Thymus (tissue), 11 donors: ENCODE measurements at regions not wholly inside any gene's neighbourhood (a gene's known extent, or its start where the extent isn't known, plus 50 kb on each side); places are given as distances from the start of the nearest gene placed in this dataset.
"Not testable (repeated sequence)": the region's sequence is repeated elsewhere in the genome, so short reads cannot be mapped to it uniquely, and the experiment has no call there.

Source experiments
- DNase-seq, 9 donors: peaks; one replicate each; pipeline ENCODE4 v3.0.0-alpha.2; 2013; ENCODE audit warnings: low spot score in 9 of 9, low read depth in 6 of 9, missing footprints in 1 of 9
- H3K27ac ChIP-seq, 2 donors: one replicate each; pipeline ENCODE4 v1.5.1; 2013; ENCODE audit warnings: control low read depth in 1 of 2, low read depth in 1 of 2, low read length in 1 of 2, mild to moderate bottlenecking in 1 of 2, moderate library complexity in 1 of 2
- H3K27me3 ChIP-seq, 2 donors: one replicate each; pipeline ENCODE4 v1.5.1; 2013; ENCODE audit warnings: low read length in 1 of 2; ENCODE audit not compliant: control insufficient read depth in 2 of 2, insufficient read depth in 1 of 2
- H3K36me3 ChIP-seq, 2 donors: one replicate each; pipeline ENCODE4 v1.5.1; 2013; ENCODE audit warnings: low read length in 1 of 2, mild to moderate bottlenecking in 1 of 2, moderate library complexity in 1 of 2; ENCODE audit not compliant: control insufficient read depth in 2 of 2, insufficient read depth in 2 of 2
- H3K4me1 ChIP-seq, 2 donors: one replicate each; pipeline ENCODE4 v1.5.1; 2013; ENCODE audit warnings: low read length in 2 of 2; ENCODE audit not compliant: control insufficient read depth in 2 of 2, insufficient read depth in 2 of 2
- H3K4me3 ChIP-seq, 2 donors: one replicate each; pipeline ENCODE4 v1.5.1; 2013; ENCODE audit warnings: low read length in 2 of 2, control low read depth in 1 of 2, mild to moderate bottlenecking in 1 of 2
- H3K9me3 ChIP-seq, 2 donors: one replicate each; pipeline ENCODE4 v1.5.1; 2013; ENCODE audit warnings: low read length in 1 of 2, mild to moderate bottlenecking in 1 of 2; ENCODE audit not compliant: control insufficient read depth in 2 of 2, insufficient read depth in 1 of 2
- WGBS: extraction: QIAGEN DNeasy Blood & Tissue Kit; methylation state at CpG from one replicate; pipeline ENCODE4 v1.1.7; 2013; 5-methylcytosine and 5-hydroxymethylcytosine counted together
- donor health status: healthy.

DNA sequence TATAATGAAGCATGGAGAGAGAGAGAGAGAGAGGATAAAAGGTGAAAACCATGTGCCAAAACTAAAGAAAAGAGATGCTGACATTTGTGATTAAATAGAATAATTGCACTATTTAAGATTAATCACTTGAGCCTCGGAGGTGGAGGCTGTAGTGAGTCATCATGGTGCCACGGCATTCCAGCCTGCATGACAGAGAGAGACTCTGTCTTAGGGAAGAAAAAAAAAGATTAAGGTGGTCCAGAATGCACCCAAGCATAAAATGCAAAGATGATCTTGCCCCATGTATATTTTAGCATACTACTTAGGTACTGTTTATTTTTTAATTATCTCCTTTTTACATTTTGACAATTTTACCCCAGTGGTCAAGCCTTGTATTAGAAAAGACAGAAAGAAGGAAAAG, 742.5 kb downstream of the SPATA31A1 start:
- H3K36me3 ChIP-seq, DNase-seq: not testable (repeated sequence)

GRCh38 chr9:40106003-40106782, 750.7 kb downstream of the SPATA31A1 start:
- WGBS, result 7% methylated on average over 58 of the region's 71 CpGs
- H3K4me1 ChIP-seq, H3K36me3 ChIP-seq, H3K27me3 ChIP-seq, H3K9me3 ChIP-seq: not testable (repeated sequence)
- H3K27ac ChIP-seq, result peak overlapping the region in 1 of 2 donors; percentile 55
- peak in 5 of 9 donors; percentile 0 to 66 (median 11) for DNase-seq
- H3K4me3 ChIP-seq, result peak overlapping the region; percentile 43 to 55

More for the DNA sequence above, 742.5 kb downstream of the SPATA31A1 start:
- H3K27ac ChIP-seq, H3K27me3 ChIP-seq, H3K4me1 ChIP-seq, H3K4me3 ChIP-seq, H3K9me3 ChIP-seq: not testable (repeated sequence)
- 88% methylated on average over 2 of the region's 2 CpGs for WGBS

DNA sequence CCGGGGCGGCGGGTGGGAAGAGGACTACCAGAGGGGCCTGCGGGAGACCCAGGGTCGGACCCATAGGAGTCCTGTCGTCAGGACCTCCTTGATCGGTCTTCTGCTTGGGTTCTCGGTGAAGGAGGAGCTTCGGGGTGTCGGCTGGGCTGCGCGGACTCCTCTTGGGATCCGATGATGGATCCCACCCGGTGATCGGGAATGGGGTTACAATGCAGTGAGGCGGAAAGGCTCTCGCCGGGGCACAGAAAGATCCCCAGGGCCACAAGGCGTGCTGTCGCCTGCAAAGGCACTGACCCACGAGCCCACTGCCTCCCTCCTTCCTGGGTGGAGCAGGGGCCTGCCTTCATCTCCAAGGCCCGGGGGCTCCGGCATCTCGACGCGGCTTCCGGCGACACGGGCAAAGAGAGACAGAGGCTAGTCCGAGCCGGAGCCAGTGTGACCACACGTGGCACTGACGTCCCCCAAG, 751.3 kb downstream of the SPATA31A1 start:
- not testable (repeated sequence) for DNase-seq, H3K27ac ChIP-seq, H3K36me3 ChIP-seq, H3K9me3 ChIP-seq, H3K27me3 ChIP-seq, H3K4me1 ChIP-seq
- peak overlapping the region in 1 of 2 donors; percentile 32 for H3K4me3 ChIP-seq
- 4% methylated on average over 9 of the region's 33 CpGs for WGBS

- H3K4me3 ChIP-seq, H3K27ac ChIP-seq: not testable (repeated sequence)
These were observed 751.8 kb downstream of the SPATA31A1 start for GRCh38 chr9:40107251-40107650.

GRCh38 chr9:40108465-40108864, 753.0 kb downstream of the SPATA31A1 start:
- 5% methylated on average over 7 of the region's 30 CpGs for WGBS
- H3K9me3 ChIP-seq, DNase-seq, H3K4me1 ChIP-seq, H3K4me3 ChIP-seq, H3K36me3 ChIP-seq, H3K27ac ChIP-seq, H3K27me3 ChIP-seq: not testable (repeated sequence)

More at GRCh38 chr9:40107251-40107650, 751.8 kb downstream of the SPATA31A1 start:
- not testable (repeated sequence) for H3K4me1 ChIP-seq, DNase-seq, H3K36me3 ChIP-seq, H3K9me3 ChIP-seq, H3K27me3 ChIP-seq
- 39% methylated on average over 8 of the region's 26 CpGs for WGBS

DNA sequence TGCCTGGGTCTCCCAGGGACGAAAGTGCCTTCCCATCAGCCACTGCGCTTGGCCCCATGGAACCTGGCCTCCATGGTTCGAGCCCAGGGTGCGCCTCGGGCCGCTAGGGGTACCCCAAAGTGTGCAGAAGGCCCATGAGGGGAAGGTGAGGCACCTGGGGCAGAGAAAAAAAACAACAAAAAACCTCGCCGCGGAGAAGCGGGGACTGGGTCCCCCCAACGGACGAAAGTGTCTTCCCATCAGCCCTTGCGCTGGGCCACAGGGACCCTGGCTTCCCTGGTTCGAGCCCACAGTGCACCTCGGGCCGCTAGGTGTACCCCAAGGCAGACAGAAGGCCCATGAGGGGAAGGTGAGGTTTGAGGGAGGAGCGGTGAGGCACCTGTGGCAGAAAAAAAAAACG, 755.3 kb downstream of the SPATA31A1 start:
- not testable (repeated sequence) for H3K4me1 ChIP-seq, H3K27ac ChIP-seq, DNase-seq, H3K36me3 ChIP-seq, H3K9me3 ChIP-seq, H3K4me3 ChIP-seq, H3K27me3 ChIP-seq
- WGBS, result 19% methylated on average over 10 of the region's 18 CpGs

DNA sequence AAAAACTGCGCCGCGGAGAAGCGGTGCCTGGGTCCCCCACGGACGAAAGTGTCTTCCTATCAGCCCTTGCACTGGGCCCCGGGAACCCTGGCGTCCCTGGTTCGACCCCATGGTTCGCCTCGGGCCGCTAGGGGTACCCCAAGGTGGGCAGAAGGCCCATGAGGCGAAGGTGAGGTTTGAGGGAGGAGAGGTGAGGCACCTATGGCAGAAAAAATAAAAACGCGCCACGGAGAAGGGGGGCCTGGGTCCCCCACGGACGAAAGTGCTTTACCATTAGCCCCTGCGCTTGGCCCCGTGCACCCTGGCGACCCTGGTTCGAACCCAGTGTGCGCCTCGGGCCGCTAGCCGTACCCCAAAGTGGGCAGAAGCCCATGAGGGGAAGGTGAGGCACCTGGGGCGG, 756.1 kb downstream of the SPATA31A1 start:
- WGBS, result 88% methylated on average over 14 of the region's 27 CpGs
- not testable (repeated sequence) for H3K27ac ChIP-seq, H3K27me3 ChIP-seq, DNase-seq, H3K4me1 ChIP-seq, H3K9me3 ChIP-seq, H3K36me3 ChIP-seq, H3K4me3 ChIP-seq

DNA sequence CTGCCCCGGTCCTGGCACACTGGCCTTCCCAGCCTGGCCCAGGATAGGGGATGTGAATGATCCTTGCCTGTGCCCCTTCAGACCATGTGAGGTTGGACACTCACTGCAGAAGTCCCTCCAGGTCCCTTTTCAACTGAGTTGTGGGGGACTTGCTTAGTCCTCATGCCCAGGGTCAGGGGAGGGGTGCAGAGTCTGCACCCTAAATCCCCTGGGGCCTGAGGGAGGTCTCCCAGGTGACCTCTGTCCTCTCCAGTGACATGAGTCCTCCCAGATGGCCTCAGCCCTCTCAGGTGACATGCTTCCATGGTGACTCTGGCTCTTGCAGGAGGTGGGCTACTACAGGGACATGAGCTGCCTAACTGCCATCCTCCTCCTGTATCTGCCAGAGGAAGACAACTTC, 775.1 kb downstream of the SPATA31A1 start:
- H3K27ac ChIP-seq, H3K4me3 ChIP-seq, DNase-seq, H3K9me3 ChIP-seq, H3K4me1 ChIP-seq, H3K27me3 ChIP-seq, H3K36me3 ChIP-seq: not testable (repeated sequence)
- no CpG with 5 or more reads among the region's 1 CpG for WGBS

DNA sequence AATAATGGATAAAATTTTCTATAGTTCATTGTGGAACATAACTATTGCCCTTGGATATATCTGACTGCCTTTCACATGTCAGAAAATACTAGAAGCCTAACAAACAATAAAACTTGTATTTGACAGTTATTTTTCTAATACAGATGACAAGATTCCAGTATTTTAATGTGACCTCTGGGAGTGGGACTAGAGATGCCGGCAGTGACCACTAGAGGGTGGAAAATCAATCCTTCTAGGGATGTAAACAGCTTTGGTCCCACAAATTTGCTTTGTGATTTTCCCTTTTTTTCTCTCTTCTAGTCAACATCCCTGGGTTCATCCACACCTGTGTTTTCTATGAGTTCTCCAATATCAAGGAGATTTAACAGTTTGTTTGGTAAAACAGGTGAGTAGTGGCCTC, 813.7 kb downstream of the SPATA31A1 start:
- not testable (repeated sequence) for H3K27ac ChIP-seq, H3K4me1 ChIP-seq, H3K36me3 ChIP-seq, H3K27me3 ChIP-seq, DNase-seq, H3K4me3 ChIP-seq, H3K9me3 ChIP-seq
- no CpG with 5 or more reads among the region's 1 CpG for WGBS
